Gastroesophageal sphincter (tissue), 3 donors: ENCODE measurements at regions not wholly inside any gene's neighbourhood (a gene's known extent, or its start where the extent isn't known, plus 50 kb on each side); places are given as distances from the start of the nearest gene placed in this dataset.

Experiments used
- EP300 ChIP-seq: sonication (generic); formaldehyde crosslinking; IDR thresholded peaks from one replicate; pipeline ENCODE4 v1.6.1; 2017; ENCODE audit warnings: antibody characterized with exemption, mild to moderate bottlenecking
- POLR2A ChIP-seq, 2 donors: fragments of 450-650 bp; IDR thresholded peaks; one replicate each; pipeline ENCODE4 v1.6.1; 2017; ENCODE audit warnings: antibody characterized with exemption in 2 of 2, mild to moderate bottlenecking in 2 of 2, moderate library complexity in 1 of 2
- TF ChIP-seq, protein P1 (sequence below), 4 experiments: fragments of 200-600 bp in 2 of 4; fragments of 450-650 bp in 2 of 4; sonication (generic) in 1 of 4; IDR thresholded peaks; one replicate each; pipeline ENCODE4 v1.5.1; 2017 to 2019; ENCODE audit warnings: antibody characterized with exemption in 4 of 4, mild to moderate bottlenecking in 2 of 4, moderate library complexity in 2 of 4

DNA sequence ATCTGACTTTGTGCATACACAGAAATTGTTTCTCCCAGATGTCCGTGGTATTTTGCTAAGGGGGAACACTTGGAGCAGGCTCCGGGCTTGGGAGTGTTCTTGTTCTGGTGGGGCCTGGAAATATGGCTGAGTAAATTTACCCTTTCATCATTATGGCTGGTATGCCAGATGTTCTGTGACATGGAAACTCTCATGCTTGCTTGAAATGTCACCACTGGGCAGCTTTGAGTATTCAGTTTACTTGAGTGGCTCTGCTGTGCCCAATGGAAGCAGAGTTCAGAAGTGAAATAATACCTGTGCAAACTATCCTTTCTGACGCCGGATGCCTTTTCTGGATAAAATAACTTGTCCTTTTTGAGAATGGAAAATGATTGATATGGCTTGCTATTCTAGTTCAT, 283.6 kb upstream of the TPM1 start:
- TF ChIP-seq, protein P1, sequence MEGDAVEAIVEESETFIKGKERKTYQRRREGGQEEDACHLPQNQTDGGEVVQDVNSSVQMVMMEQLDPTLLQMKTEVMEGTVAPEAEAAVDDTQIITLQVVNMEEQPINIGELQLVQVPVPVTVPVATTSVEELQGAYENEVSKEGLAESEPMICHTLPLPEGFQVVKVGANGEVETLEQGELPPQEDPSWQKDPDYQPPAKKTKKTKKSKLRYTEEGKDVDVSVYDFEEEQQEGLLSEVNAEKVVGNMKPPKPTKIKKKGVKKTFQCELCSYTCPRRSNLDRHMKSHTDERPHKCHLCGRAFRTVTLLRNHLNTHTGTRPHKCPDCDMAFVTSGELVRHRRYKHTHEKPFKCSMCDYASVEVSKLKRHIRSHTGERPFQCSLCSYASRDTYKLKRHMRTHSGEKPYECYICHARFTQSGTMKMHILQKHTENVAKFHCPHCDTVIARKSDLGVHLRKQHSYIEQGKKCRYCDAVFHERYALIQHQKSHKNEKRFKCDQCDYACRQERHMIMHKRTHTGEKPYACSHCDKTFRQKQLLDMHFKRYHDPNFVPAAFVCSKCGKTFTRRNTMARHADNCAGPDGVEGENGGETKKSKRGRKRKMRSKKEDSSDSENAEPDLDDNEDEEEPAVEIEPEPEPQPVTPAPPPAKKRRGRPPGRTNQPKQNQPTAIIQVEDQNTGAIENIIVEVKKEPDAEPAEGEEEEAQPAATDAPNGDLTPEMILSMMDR (IDR thresholded peaks at IDR 0.05), result no peak
- no peak for TF ChIP-seq POLR2A (IDR thresholded peaks at IDR 0.05)
- no peak for TF ChIP-seq EP300
